Esophagus muscularis mucosa (tissue), 4 donors: ENCODE measurements at regions not wholly inside any gene's neighbourhood (a gene's known extent, or its start where the extent isn't known, plus 50 kb on each side); places are given as distances from the start of the nearest gene placed in this dataset.

Experiments used
- DNase-seq: peaks from one replicate; pipeline ENCODE4 v3.0.0-alpha.2; 2017; ENCODE audit errors: extremely low spot score
- H3K27ac ChIP-seq, 4 donors: fragments of 200-600 bp; sonication (generic); replicated peaks in 1 of 4; 1 replicate in 3 of 4; 2 replicates in 1 of 4; pipeline ENCODE4 v1.5.1; 2016 to 2019; ENCODE audit warnings: mild to moderate bottlenecking in 1 of 4
- H3K27me3 ChIP-seq, 4 donors: fragments of 200-600 bp; sonication (generic); one replicate each; pipeline versions ENCODE4 v1.5.1 to v1.6.0; 2016 to 2019
- H3K36me3 ChIP-seq, 4 donors: fragments of 200-600 bp; sonication (generic); one replicate each; pipeline ENCODE4 v1.5.1; 2016 to 2019
- H3K4me1 ChIP-seq, 4 donors: fragments of 200-600 bp; sonication (generic); one replicate each; pipeline ENCODE4 v1.5.1; 2016 to 2019
- H3K4me3 ChIP-seq, 4 donors: fragments of 200-600 bp; sonication (generic); 1 replicate in 2 of 4; 2 replicates in 2 of 4; pipeline ENCODE4 v1.5.1; 2016 to 2019; ENCODE audit warnings: mild to moderate bottlenecking in 4 of 4, moderate library complexity in 1 of 4
- H3K9me3 ChIP-seq, 4 donors: fragments of 200-600 bp; sonication (generic); 1 replicate in 3 of 4; 2 replicates in 1 of 4; pipeline ENCODE4 v1.5.1; 2016 to 2019
- CTCF ChIP-seq, 3 experiments: fragments of 200-600 bp in 2 of 3; fragments of 450-650 bp in 1 of 3; sonication (generic) in 2 of 3; IDR thresholded peaks; one replicate each; pipeline ENCODE4 v1.5.1; 2017 to 2019; ENCODE audit warnings: antibody characterized with exemption in 3 of 3, mild to moderate bottlenecking in 2 of 3, moderate library complexity in 1 of 3
- EP300 ChIP-seq: sonication (generic); formaldehyde crosslinking; IDR thresholded peaks from one replicate; pipeline ENCODE4 v1.6.1; 2017; ENCODE audit warnings: antibody characterized with exemption
- POLR2A ChIP-seq: fragments of 450-650 bp; IDR thresholded peaks from one replicate; pipeline ENCODE4 v1.6.1; 2017; ENCODE audit warnings: antibody characterized with exemption, moderate library complexity, mild to moderate bottlenecking, low read depth
- POLR2AphosphoS5 ChIP-seq, 2 donors: sonication (generic); formaldehyde crosslinking; IDR thresholded peaks; one replicate each; pipeline ENCODE4 v1.6.1; 2017; ENCODE audit warnings: antibody characterized with exemption in 2 of 2
- WGBS: methylation state at CpG from one replicate; pipeline ENCODE4 v1.1.5; 2018; 5-methylcytosine and 5-hydroxymethylcytosine counted together
- intact Hi-C: fragments of 100-400 bp; cut with DNase I; formaldehyde crosslinking; loops from one replicate; pipeline ENCODE4 v1.15.1; 2023

- Histone ChIP-seq H3K4me1 (no peaks in the 10 kb centered on the region), H3K4me3 (no peak overlapping the region), H3K9me3 (no peaks in the 10 kb centered on the region), H3K36me3 (no peaks in the 10 kb centered on the region), H3K27ac (no peak overlapping the region), H3K27me3 (no peaks in the 10 kb centered on the region)
- TF ChIP-seq EP300 = no peak
- no peak for TF ChIP-seq CTCF (IDR thresholded peaks at IDR 0.05)
- no peak for TF ChIP-seq POLR2AphosphoS5 (IDR thresholded peaks at IDR 0.05)
- no peak for TF ChIP-seq POLR2A
- intact Hi-C loops = no loop called here
- WGBS = 92% methylated on average over 3 of the region's 3 CpGs
- no peak for DNase-seq
Observed at GRCh38 chr12:62135553-62136200, 124.5 kb upstream of the USP15 start.

- Histone ChIP-seq H3K4me1 (no peaks in the 10 kb centered on the region), H3K36me3 (no peaks in the 10 kb centered on the region), H3K9me3 (no peaks in the 10 kb centered on the region), H3K4me3 (no peak overlapping the region), H3K27me3 (no peaks in the 10 kb centered on the region), H3K27ac (no peak overlapping the region)
- TF ChIP-seq EP300 = no peak
- TF ChIP-seq CTCF (IDR thresholded peaks at IDR 0.05) = no peak
- TF ChIP-seq POLR2AphosphoS5 (IDR thresholded peaks at IDR 0.05) = no peak
- TF ChIP-seq POLR2A = no peak
- no peak for DNase-seq
- intact Hi-C loops = no loop called here
- 76% methylated on average over 2 of the region's 2 CpGs for WGBS
Observed at GRCh38 chr12:62136496-62136895, 123.7 kb upstream of the USP15 start.

GRCh38 chr12:62138527-62138926 is 121.7 kb upstream of the USP15 start:
- no peak for DNase-seq
- intact Hi-C loops = no loop called here
- H3K27me3 ChIP-seq = no peaks in the 10 kb centered on the region
- no peak for TF ChIP-seq EP300
- no peak for TF ChIP-seq POLR2A
- no peak for TF ChIP-seq CTCF (IDR thresholded peaks at IDR 0.05)
- TF ChIP-seq POLR2AphosphoS5 (IDR thresholded peaks at IDR 0.05) = no peak
- no peak overlapping the region for H3K4me3 ChIP-seq
- 80% methylated on average over 2 of the region's 2 CpGs for WGBS
- no peaks in the 10 kb centered on the region for H3K36me3 ChIP-seq
- no peaks in the 10 kb centered on the region for H3K4me1 ChIP-seq
- no peaks in the 10 kb centered on the region for H3K9me3 ChIP-seq
- H3K27ac ChIP-seq = no peak overlapping the region

GRCh38 chr12:62146318-62146717 is 113.9 kb upstream of the USP15 start:
- Histone ChIP-seq H3K36me3 (no peaks in the 10 kb centered on the region), H3K27me3 (no peaks in the 10 kb centered on the region), H3K4me3 (no peak overlapping the region), H3K4me1 (no peaks in the 10 kb centered on the region), H3K27ac (no peak overlapping the region), H3K9me3 (no peaks in the 10 kb centered on the region)
- intact Hi-C loops = no loop called here
- no peak for DNase-seq
- TF ChIP-seq CTCF (IDR thresholded peaks at IDR 0.05) (no peak), POLR2AphosphoS5 (IDR thresholded peaks at IDR 0.05) (no peak), EP300 (no peak), POLR2A (no peak)
- 77% methylated on average over 3 of the region's 3 CpGs for whole genome bisulfite sequencing

- H3K27ac ChIP-seq = no peak overlapping the region
- no peaks in the 10 kb centered on the region for H3K4me1 ChIP-seq
- DNase-seq = no peak
- no peak overlapping the region for H3K4me3 ChIP-seq
- intact Hi-C loops = no loop called here
- no peaks in the 10 kb centered on the region for H3K9me3 ChIP-seq
- no peak for TF ChIP-seq POLR2AphosphoS5 (IDR thresholded peaks at IDR 0.05)
- TF ChIP-seq CTCF (IDR thresholded peaks at IDR 0.05) = no peak
- TF ChIP-seq POLR2A = no peak
- H3K36me3 ChIP-seq = no peaks in the 10 kb centered on the region
- no peaks in the 10 kb centered on the region for H3K27me3 ChIP-seq
Observed at GRCh38 chr12:62158013-62158412, 102.2 kb upstream of the USP15 start.
